ENCODE measurements at regions not wholly inside any gene's neighbourhood (a gene's known extent, or its start where the extent isn't known, plus 50 kb on each side); places are given as distances from the start of the nearest gene placed in this dataset.

GRCh38 chr3:40605960-40606359 lies 81.2 kb downstream of the ZNF621 start:
- TF ChIP-seq CTCF (IDR thresholded peaks at IDR 0.05) (no peak), POLR2A (IDR thresholded peaks at IDR 0.05) (no peak)

Measured in esophagus squamous epithelium (tissue), 4 donors.